Stomach (tissue), 8 donors: ENCODE measurements at regions not wholly inside any gene's neighbourhood (a gene's known extent, or its start where the extent isn't known, plus 50 kb on each side); places are given as distances from the start of the nearest gene placed in this dataset.

Experiments
- DNase-seq, 2 donors: peaks; one replicate each; pipeline versions ENCODE4 v3.0.0 to v3.0.0-alpha.2; 2013 to 2019
- H3K27ac ChIP-seq, 5 donors: fragments of 200-600 bp in 4 of 5; sonication (generic) in 4 of 5; one replicate each; pipeline ENCODE4 v1.5.1; 2013 to 2019; ENCODE audit warnings: mild to moderate bottlenecking in 1 of 5, moderate library complexity in 1 of 5
- H3K27me3 ChIP-seq, 3 donors: fragments of 200-600 bp; sonication (generic); one replicate each; pipeline ENCODE4 v1.5.1; 2017 to 2019; ENCODE audit warnings: mixed run types in 1 of 3
- H3K36me3 ChIP-seq, 4 donors: fragments of 200-600 bp; sonication (generic); 1 replicate in 3 of 4; 2 replicates in 1 of 4; pipeline ENCODE4 v1.5.1; 2016 to 2019
- H3K4me1 ChIP-seq, 4 donors: fragments of 200-600 bp; sonication (generic); one replicate each; pipeline ENCODE4 v1.5.1; 2016 to 2019
- H3K4me3 ChIP-seq, 4 donors: fragments of 200-600 bp; sonication (generic) in 3 of 4; one replicate each; pipeline ENCODE4 v1.5.1; 2016 to 2019; ENCODE audit warnings: mild to moderate bottlenecking in 1 of 4
- H3K9me3 ChIP-seq, 4 donors: fragments of 200-600 bp; sonication (generic); one replicate each; pipeline ENCODE4 v1.5.1; 2016 to 2019
- CTCF ChIP-seq, 7 experiments: fragments of 450-650 bp in 4 of 7; fragments of 200-600 bp in 3 of 7; sonication (generic) in 3 of 7; IDR thresholded peaks; one replicate each; pipeline ENCODE4 v1.5.1; 2016 to 2019; ENCODE audit warnings: antibody characterized with exemption in 7 of 7, control low read depth in 2 of 7, mild to moderate bottlenecking in 1 of 7
- EP300 ChIP-seq: sonication (generic); formaldehyde crosslinking; IDR thresholded peaks from one replicate; pipeline ENCODE4 v1.6.1; 2017; ENCODE audit warnings: antibody characterized with exemption
- POLR2A ChIP-seq, 4 donors: fragments of 450-650 bp; IDR thresholded peaks; one replicate each; pipeline ENCODE4 v1.6.1; 2016; ENCODE audit warnings: antibody characterized with exemption in 4 of 4, control low read depth in 2 of 4, mild to moderate bottlenecking in 1 of 4, moderate library complexity in 1 of 4
- POLR2AphosphoS5 ChIP-seq, 3 donors: sonication (generic); formaldehyde crosslinking; IDR thresholded peaks; one replicate each; pipeline ENCODE4 v1.6.1; 2016; ENCODE audit warnings: antibody characterized with exemption in 3 of 3
- whole genome bisulfite sequencing, 5 donors: extraction: QIAGEN DNeasy Blood & Tissue Kit in 3 of 5; methylation state at CpG; one replicate each; pipeline versions ENCODE4 v1.1.5 to v1.1.7; 2013 to 2018; 5-methylcytosine and 5-hydroxymethylcytosine counted together
- intact Hi-C: fragments of 100-400 bp; cut with DNase I; formaldehyde crosslinking; loops from one replicate; pipeline ENCODE4 v1.15.1; 2023; ENCODE audit warnings: low total_unique reads
- donor health status: healthy with polysubstance abuse.
- donor health status: Bipolar disorder and iron deficiency.
- donor health status: healthy.

GRCh38 chr9:126750941-126751725 lies 53.7 kb upstream of the ZBTB43 start:
- DNase-seq: no peak
- no peak overlapping the region for H3K4me3 ChIP-seq
- TF ChIP-seq CTCF (IDR thresholded peaks at IDR 0.05) (no peak), POLR2AphosphoS5 (IDR thresholded peaks at IDR 0.05) (no peak), POLR2A (IDR thresholded peaks at IDR 0.05) (no peak), EP300 (no peak)
- H3K27me3 ChIP-seq: peaks cover 0 to 70% (median 3%) of the 10 kb centered on the region in 3 donors
- H3K4me1 ChIP-seq: no peaks in the 10 kb centered on the region
- peaks cover 0 to 3% (median 0%) of the 10 kb centered on the region in 4 donors for H3K9me3 ChIP-seq
- intact Hi-C loops: no loop called here
- no peaks in the 10 kb centered on the region for H3K36me3 ChIP-seq
- 73 to 91% (median 80%) methylated on average over 6 of the region's 6 CpGs for WGBS, 5 donors
- no peak overlapping the region for H3K27ac ChIP-seq

- Histone ChIP-seq H3K27me3 (peaks cover 0 to 73% (median 3%) of the 10 kb centered on the region in 3 donors), H3K36me3 (no peaks in the 10 kb centered on the region), H3K27ac (no peak overlapping the region), H3K9me3 (peaks cover 0 to 3% (median 0%) of the 10 kb centered on the region in 4 donors), H3K4me1 (no peaks in the 10 kb centered on the region), H3K4me3 (no peak overlapping the region)
- intact Hi-C loops: no loop called here
- no peak for TF ChIP-seq CTCF (IDR thresholded peaks at IDR 0.05)
- no peak for TF ChIP-seq POLR2AphosphoS5 (IDR thresholded peaks at IDR 0.05)
- TF ChIP-seq EP300: no peak
- 68 to 77% (median 71%) methylated on average over 4 of the region's 4 CpGs for WGBS, 5 donors
- no peak for DNase-seq
Observed at GRCh38 chr9:126752376-126752775, 52.5 kb upstream of the ZBTB43 start.

- intact Hi-C loops: no loop called here
- Histone ChIP-seq H3K4me3 (no peak overlapping the region), H3K4me1 (no peaks in the 10 kb centered on the region), H3K27ac (no peak overlapping the region), H3K9me3 (peaks cover 0 to 3% (median 0%) of the 10 kb centered on the region in 4 donors), H3K27me3 (peaks cover 0 to 80% (median 3%) of the 10 kb centered on the region in 3 donors), H3K36me3 (no peaks in the 10 kb centered on the region)
- WGBS, 5 donors: 72 to 79% (median 75%) methylated on average over 9 to 10 of the region's 10 CpGs
- TF ChIP-seq CTCF (IDR thresholded peaks at IDR 0.05) (no peak), EP300 (no peak), POLR2A (IDR thresholded peaks at IDR 0.05) (no peak), POLR2AphosphoS5 (IDR thresholded peaks at IDR 0.05) (no peak)
- no peak for DNase-seq
Observed at GRCh38 chr9:126752881-126753670, 51.8 kb upstream of the ZBTB43 start.

GRCh38 chr9:126754436-126755316 lies 50.2 kb upstream of the ZBTB43 start:
- Histone ChIP-seq H3K36me3 (no peaks in the 10 kb centered on the region), H3K27ac (no peak overlapping the region), H3K4me1 (no peaks in the 10 kb centered on the region), H3K27me3 (peaks cover 0 to 76% (median 0%) of the 10 kb centered on the region in 3 donors), H3K9me3 (no peaks in the 10 kb centered on the region), H3K4me3 (no peak overlapping the region)
- WGBS, 5 donors: 73 to 84% (median 81%) methylated on average over 16 to 19 of the region's 19 CpGs
- DNase-seq: no peak
- TF ChIP-seq CTCF (IDR thresholded peaks at IDR 0.05): no peak
- no peak for TF ChIP-seq EP300
- no peak for TF ChIP-seq POLR2A (IDR thresholded peaks at IDR 0.05)
- no peak for TF ChIP-seq POLR2AphosphoS5 (IDR thresholded peaks at IDR 0.05)
- intact Hi-C loops: no loop called here
